Glomerular endothelial cell (primary cell): ENCODE measurements at regions not wholly inside any gene's neighbourhood (a gene's known extent, or its start where the extent isn't known, plus 50 kb on each side); places are given as distances from the start of the nearest gene placed in this dataset.
"Not testable (repeated sequence)": the region's sequence is repeated elsewhere in the genome, so short reads cannot be mapped to it uniquely, and the experiment has no call there.

Experiments used
- DNase-seq: peaks from one replicate; pipeline ENCODE4 v3.0.0-alpha.2; 2011; ENCODE audit warnings: low read depth, low spot score; ENCODE audit errors: extremely low read depth

- no peak for DNase-seq
These were observed 51.5 kb downstream of the CRPPA start for GRCh38 chr7:16369855-16370254.

- DNase-seq: not testable (repeated sequence)
These were observed 52.0 kb downstream of the CRPPA start for GRCh38 chr7:16369309-16369708.

GRCh38 chr7:16368885-16369284 is 52.5 kb downstream of the CRPPA start:
- DNase-seq: no peak

GRCh38 chr7:16367115-16367514 is 54.2 kb downstream of the CRPPA start:
- DNase-seq: no peak

GRCh38 chr7:16365952-16366351 is 55.4 kb downstream of the CRPPA start:
- DNase-seq: no peak

GRCh38 chr7:16365177-16365576 is 56.2 kb downstream of the CRPPA start:
- DNase-seq: no peak

GRCh38 chr7:16359216-16359615 is 62.1 kb downstream of the CRPPA start:
- no peak for DNase-seq

- no peak for DNase-seq
These were observed 63.4 kb downstream of the CRPPA start for GRCh38 chr7:16357921-16358320.

- no peak for DNase-seq
These were observed 63.9 kb downstream of the CRPPA start for GRCh38 chr7:16357474-16357873.

- DNase-seq: no peak
These were observed 64.9 kb downstream of the CRPPA start for GRCh38 chr7:16356301-16356958.

GRCh38 chr7:16354573-16354972 is 66.8 kb downstream of the CRPPA start:
- DNase-seq: no peak

GRCh38 chr7:16353226-16353625 is 68.1 kb downstream of the CRPPA start:
- DNase-seq: no peak

- no peak for DNase-seq
These were observed 70.7 kb downstream of the CRPPA start for GRCh38 chr7:16350634-16351033.

- no peak for DNase-seq
These were observed 73.1 kb downstream of the CRPPA start for GRCh38 chr7:16348251-16348650.

GRCh38 chr7:16347827-16348192 is 73.5 kb downstream of the CRPPA start:
- DNase-seq: no peak

GRCh38 chr7:16347066-16347826 is 74.1 kb downstream of the CRPPA start:
- no peak for DNase-seq

GRCh38 chr7:16345979-16346958 is 75.1 kb downstream of the CRPPA start:
- no peak for DNase-seq

GRCh38 chr7:16344927-16345326 is 76.4 kb downstream of the CRPPA start:
- DNase-seq: no peak

GRCh38 chr7:16343612-16344011 is 77.7 kb downstream of the CRPPA start:
- DNase-seq: no peak

GRCh38 chr7:16338065-16338464 is 83.3 kb downstream of the CRPPA start:
- no peak for DNase-seq

- DNase-seq: no peak
These were observed 95.2 kb downstream of the CRPPA start for GRCh38 chr7:16326106-16326505.
